NB4 (cell line): ENCODE measurements at regions not wholly inside any gene's neighbourhood (a gene's known extent, or its start where the extent isn't known, plus 50 kb on each side); places are given as distances from the start of the nearest gene placed in this dataset.

Source experiments
- MAX ChIP-seq: IDR thresholded peaks from 2 replicates; pipeline ENCODE4 v1.6.1; 2011; ENCODE audit warnings: low read depth, low read length
- MYC ChIP-seq: IDR thresholded peaks from 2 replicates; pipeline ENCODE4 v1.6.1; 2011; ENCODE audit warnings: low read depth, low read length
- POLR2A ChIP-seq: IDR thresholded peaks from 2 replicates; pipeline ENCODE4 v1.6.1; 2011; ENCODE audit warnings: mild to moderate bottlenecking; ENCODE audit not compliant: insufficient read length; ENCODE audit errors: extremely low read depth
- TF ChIP-seq, protein P1 (sequence below): IDR thresholded peaks from one replicate; pipeline ENCODE4 v1.5.1; 2012; ENCODE audit warnings: low read depth, low read length

DNA sequence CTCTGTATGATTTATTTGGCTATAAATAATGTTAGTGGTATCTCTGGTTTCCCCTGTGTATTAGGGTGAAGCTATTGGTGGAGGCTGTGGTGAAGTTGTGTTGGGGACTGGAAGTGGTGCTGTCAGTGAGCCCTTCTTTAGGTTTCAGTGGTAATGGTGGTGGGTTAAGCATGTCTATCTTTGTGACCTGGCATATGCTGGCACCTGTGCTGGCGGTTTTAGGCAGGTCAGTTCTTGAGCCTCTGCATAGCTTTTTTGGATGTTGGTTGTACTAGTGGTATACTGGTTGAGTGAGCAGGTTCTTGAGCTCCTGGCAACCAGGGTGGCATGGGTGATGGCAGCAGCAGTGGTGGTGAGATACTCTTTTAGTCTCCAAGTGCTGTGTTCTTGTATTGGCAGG is 161.9 kb upstream of the CAND1 start:
- TF ChIP-seq, protein P1, sequence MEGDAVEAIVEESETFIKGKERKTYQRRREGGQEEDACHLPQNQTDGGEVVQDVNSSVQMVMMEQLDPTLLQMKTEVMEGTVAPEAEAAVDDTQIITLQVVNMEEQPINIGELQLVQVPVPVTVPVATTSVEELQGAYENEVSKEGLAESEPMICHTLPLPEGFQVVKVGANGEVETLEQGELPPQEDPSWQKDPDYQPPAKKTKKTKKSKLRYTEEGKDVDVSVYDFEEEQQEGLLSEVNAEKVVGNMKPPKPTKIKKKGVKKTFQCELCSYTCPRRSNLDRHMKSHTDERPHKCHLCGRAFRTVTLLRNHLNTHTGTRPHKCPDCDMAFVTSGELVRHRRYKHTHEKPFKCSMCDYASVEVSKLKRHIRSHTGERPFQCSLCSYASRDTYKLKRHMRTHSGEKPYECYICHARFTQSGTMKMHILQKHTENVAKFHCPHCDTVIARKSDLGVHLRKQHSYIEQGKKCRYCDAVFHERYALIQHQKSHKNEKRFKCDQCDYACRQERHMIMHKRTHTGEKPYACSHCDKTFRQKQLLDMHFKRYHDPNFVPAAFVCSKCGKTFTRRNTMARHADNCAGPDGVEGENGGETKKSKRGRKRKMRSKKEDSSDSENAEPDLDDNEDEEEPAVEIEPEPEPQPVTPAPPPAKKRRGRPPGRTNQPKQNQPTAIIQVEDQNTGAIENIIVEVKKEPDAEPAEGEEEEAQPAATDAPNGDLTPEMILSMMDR: no peak
- TF ChIP-seq MAX (no peak), POLR2A (no peak), MYC (no peak)
